Astrocyte (in vitro differentiated cells and primary cell): ENCODE measurements at regions not wholly inside any gene's neighbourhood (a gene's known extent, or its start where the extent isn't known, plus 50 kb on each side); places are given as distances from the start of the nearest gene placed in this dataset.

Experiments used
- DNase-seq: peaks from one replicate; pipeline ENCODE4 v3.0.0-alpha.2; 2010; ENCODE audit warnings: low read depth
- FAIRE-seq: peaks from 2 replicates; lab custom pipeline; 2011; peaks lifted over from hg19 to GRCh38; lab: Jason Lieb, UNC
- H2AFZ ChIP-seq: 2 replicates; pipeline ENCODE4 v1.6.0; 2012; ENCODE audit warnings: low read depth, low read length, inconsistent platforms
- H3K27ac ChIP-seq: 2 replicates; pipeline ENCODE4 v1.5.1; 2011; ENCODE audit warnings: low read depth, low read length, inconsistent platforms
- H3K27me3 ChIP-seq: 2 replicates; pipeline ENCODE4 v1.6.0; 2011; ENCODE audit warnings: low read length, inconsistent platforms; ENCODE audit not compliant: insufficient read depth
- H3K36me3 ChIP-seq: 2 replicates; pipeline ENCODE4 v1.5.1; 2011; ENCODE audit warnings: low read length, inconsistent platforms; ENCODE audit not compliant: insufficient read depth
- H3K4me1 ChIP-seq: 2 replicates; pipeline ENCODE4 v1.5.1; 2011; ENCODE audit warnings: low read length, inconsistent platforms; ENCODE audit not compliant: insufficient read depth
- H3K4me2 ChIP-seq: 2 replicates; pipeline ENCODE4 v1.6.0; 2012; ENCODE audit warnings: low read length, inconsistent platforms
- H3K4me3 ChIP-seq: 2 replicates; pipeline ENCODE4 v1.5.1; 2011; ENCODE audit warnings: low read depth, mild to moderate bottlenecking, low read length, inconsistent platforms; ENCODE audit not compliant: insufficient read depth
- H3K79me2 ChIP-seq: 2 replicates; pipeline ENCODE4 v1.6.0; 2012; ENCODE audit warnings: mild to moderate bottlenecking, low read length, inconsistent platforms; ENCODE audit not compliant: insufficient read depth
- H3K9ac ChIP-seq: 2 replicates; pipeline ENCODE4 v1.6.0; 2012; ENCODE audit warnings: mild to moderate bottlenecking, low read length, inconsistent platforms
- H3K9me3 ChIP-seq: 2 replicates; pipeline ENCODE4 v1.5.1; 2012; ENCODE audit warnings: low read depth, mild to moderate bottlenecking, low read length, inconsistent platforms; ENCODE audit not compliant: insufficient read depth
- H4K20me1 ChIP-seq: 2 replicates; pipeline ENCODE4 v1.6.0; 2012; ENCODE audit warnings: low read length, inconsistent platforms; ENCODE audit not compliant: insufficient read depth
- H3K27ac Mint-ChIP-seq: one replicate; pipeline ENCODE4 v1.8.0; 2021; ENCODE audit warnings: mild to moderate bottlenecking, mixed read lengths; ENCODE audit not compliant: unreplicated experiment
- H3K27me3 Mint-ChIP-seq: one replicate; pipeline ENCODE4 v1.8.0; 2021; ENCODE audit warnings: low read depth, mixed read lengths; ENCODE audit not compliant: unreplicated experiment
- H3K36me3 Mint-ChIP-seq: one replicate; pipeline ENCODE4 v1.8.0; 2021; ENCODE audit warnings: low read depth, mixed read lengths; ENCODE audit not compliant: unreplicated experiment
- H3K4me1 Mint-ChIP-seq: one replicate; pipeline ENCODE4 v1.8.0; 2021; ENCODE audit warnings: low read depth, mixed read lengths; ENCODE audit not compliant: unreplicated experiment
- H3K4me3 Mint-ChIP-seq: one replicate; pipeline ENCODE4 v1.8.0; 2021; ENCODE audit warnings: mild to moderate bottlenecking, moderate library complexity, mixed read lengths; ENCODE audit not compliant: unreplicated experiment
- H3K9me3 Mint-ChIP-seq: one replicate; pipeline ENCODE4 v1.8.0; 2021; ENCODE audit warnings: mild to moderate bottlenecking, mixed read lengths; ENCODE audit not compliant: unreplicated experiment
- CTCF ChIP-seq: IDR thresholded peaks from 2 replicates; pipeline ENCODE4 v1.5.1; 2011; ENCODE audit warnings: low read depth, mild to moderate bottlenecking, inconsistent platforms, low read length, moderate library complexity; ENCODE audit not compliant: insufficient read depth
- EZH2 ChIP-seq: IDR thresholded peaks from 2 replicates; pipeline ENCODE4 v1.6.1; 2012; ENCODE audit warnings: mild to moderate bottlenecking, low read length, inconsistent platforms; ENCODE audit not compliant: insufficient read depth

GRCh38 chr9:82598241-82599039 lies 464.5 kb downstream of the RASEF start:
- no peaks in the 10 kb centered on the region for H3K36me3 ChIP-seq
- no peaks in the 10 kb centered on the region for H3K79me2 ChIP-seq
- no peaks in the 10 kb centered on the region for H3K9me3 Mint-ChIP-seq
- H3K4me3 ChIP-seq = no peak overlapping the region
- no peaks in the 10 kb centered on the region for H3K27me3 ChIP-seq
- H3K36me3 Mint-ChIP-seq = no peaks in the 10 kb centered on the region
- no peaks in the 10 kb centered on the region for H3K4me1 Mint-ChIP-seq
- no peaks in the 10 kb centered on the region for H3K27me3 Mint-ChIP-seq
- H3K9me3 ChIP-seq = no peaks in the 10 kb centered on the region
- FAIRE-seq (no peak), DNase-seq (no peak)
- no peaks in the 10 kb centered on the region for H4K20me1 ChIP-seq
- peaks cover 5% of the 10 kb centered on the region for H3K4me1 ChIP-seq
- no peak overlapping the region for H3K4me3 Mint-ChIP-seq
- no peak overlapping the region for H3K27ac Mint-ChIP-seq
- no peak overlapping the region for H3K9ac ChIP-seq
- H2AFZ ChIP-seq = no peak overlapping the region
- TF ChIP-seq CTCF (no peak), EZH2 (no peak)
- peak overlapping the region; percentile 42 for H3K4me2 ChIP-seq
- no peak overlapping the region for H3K27ac ChIP-seq

GRCh38 chr9:82599336-82599949 lies 463.5 kb downstream of the RASEF start:
- H3K9ac ChIP-seq = no peak overlapping the region
- DNase-seq = no peak
- no peak overlapping the region for H2AFZ ChIP-seq
- H3K4me1 Mint-ChIP-seq = no peaks in the 10 kb centered on the region
- H3K36me3 Mint-ChIP-seq = no peaks in the 10 kb centered on the region
- no peak overlapping the region for H3K27ac Mint-ChIP-seq
- no peaks in the 10 kb centered on the region for H3K9me3 ChIP-seq
- no peak for TF ChIP-seq CTCF
- TF ChIP-seq EZH2 = no peak
- no peaks in the 10 kb centered on the region for H3K27me3 Mint-ChIP-seq
- no peaks in the 10 kb centered on the region for H4K20me1 ChIP-seq
- no peaks in the 10 kb centered on the region for H3K36me3 ChIP-seq
- H3K4me3 Mint-ChIP-seq = no peak overlapping the region
- H3K4me1 ChIP-seq = peaks cover 5% of the 10 kb centered on the region
- no peaks in the 10 kb centered on the region for H3K79me2 ChIP-seq
- peak; percentile 26 for FAIRE-seq
- no peaks in the 10 kb centered on the region for H3K27me3 ChIP-seq
- no peak overlapping the region for H3K4me3 ChIP-seq
- no peaks in the 10 kb centered on the region for H3K9me3 Mint-ChIP-seq
- no peak overlapping the region for H3K4me2 ChIP-seq
- H3K27ac ChIP-seq = no peak overlapping the region
